ENCODE measurements at regions not wholly inside any gene's neighbourhood (a gene's known extent, or its start where the extent isn't known, plus 50 kb on each side); places are given as distances from the start of the nearest gene placed in this dataset.

DNA sequence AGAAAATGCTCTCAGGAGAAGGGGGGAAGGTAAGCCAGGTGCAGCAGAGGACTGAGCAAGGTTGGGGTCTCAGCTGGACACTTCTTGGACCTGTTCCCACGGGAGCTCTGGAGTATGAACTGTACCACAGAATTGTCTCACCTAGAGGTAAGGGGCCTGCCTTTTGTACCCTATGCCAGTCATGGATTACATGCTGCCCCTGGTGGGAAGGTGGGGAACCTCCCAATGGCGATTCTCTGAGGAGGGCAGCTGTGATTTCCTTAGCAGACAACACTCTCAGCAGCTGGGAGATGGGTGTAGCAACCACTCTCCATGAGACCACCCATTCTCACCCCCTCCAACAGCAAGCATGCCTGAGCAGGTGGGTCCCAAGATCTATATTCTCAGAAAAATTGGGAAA, 329.4 kb upstream of the CTNNB1 start:
- TF ChIP-seq POLR2AphosphoS5 (IDR thresholded peaks at IDR 0.05; ENCODE audit: borderline replicate concordance, low read depth, low read length) (no peak), EZH2 (IDR thresholded peaks at IDR 0.05) (no peak)

Data from SK-N-MC (cell line).